ENCODE measurements at regions not wholly inside any gene's neighbourhood (a gene's known extent, or its start where the extent isn't known, plus 50 kb on each side); places are given as distances from the start of the nearest gene placed in this dataset.

DNA sequence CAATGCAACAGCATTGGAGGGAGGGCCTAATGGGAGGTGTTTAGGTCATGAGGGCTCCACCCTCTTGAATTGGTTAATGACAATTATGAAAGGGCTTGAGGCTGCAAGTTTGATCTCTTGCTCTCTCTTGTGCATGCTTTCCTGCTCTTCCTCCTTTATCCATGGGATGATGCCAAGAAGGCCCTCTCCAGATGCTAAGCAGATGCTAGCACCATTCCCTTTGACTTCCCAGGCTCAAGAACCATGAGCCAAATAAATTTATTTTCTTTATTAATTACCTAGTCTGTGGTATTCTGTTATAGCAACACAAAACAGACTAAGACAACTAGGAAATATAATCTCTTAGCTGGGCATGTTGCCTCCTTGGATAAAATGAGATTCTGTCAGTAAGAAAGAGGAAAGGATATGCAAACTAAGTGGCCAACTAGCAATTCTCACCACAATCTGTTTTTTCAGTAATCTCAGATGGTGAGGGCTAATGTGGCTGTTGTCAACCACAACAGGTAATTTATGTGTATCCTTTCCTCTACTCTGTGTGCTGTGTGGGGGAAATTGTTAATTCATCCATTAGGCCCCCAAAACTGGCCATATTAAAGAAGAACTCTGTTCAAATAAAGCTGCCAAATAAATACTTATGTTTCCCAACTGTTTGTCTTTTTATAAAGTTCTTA, 269.1 kb upstream of the CD180 start:
- TF ChIP-seq, protein P1, sequence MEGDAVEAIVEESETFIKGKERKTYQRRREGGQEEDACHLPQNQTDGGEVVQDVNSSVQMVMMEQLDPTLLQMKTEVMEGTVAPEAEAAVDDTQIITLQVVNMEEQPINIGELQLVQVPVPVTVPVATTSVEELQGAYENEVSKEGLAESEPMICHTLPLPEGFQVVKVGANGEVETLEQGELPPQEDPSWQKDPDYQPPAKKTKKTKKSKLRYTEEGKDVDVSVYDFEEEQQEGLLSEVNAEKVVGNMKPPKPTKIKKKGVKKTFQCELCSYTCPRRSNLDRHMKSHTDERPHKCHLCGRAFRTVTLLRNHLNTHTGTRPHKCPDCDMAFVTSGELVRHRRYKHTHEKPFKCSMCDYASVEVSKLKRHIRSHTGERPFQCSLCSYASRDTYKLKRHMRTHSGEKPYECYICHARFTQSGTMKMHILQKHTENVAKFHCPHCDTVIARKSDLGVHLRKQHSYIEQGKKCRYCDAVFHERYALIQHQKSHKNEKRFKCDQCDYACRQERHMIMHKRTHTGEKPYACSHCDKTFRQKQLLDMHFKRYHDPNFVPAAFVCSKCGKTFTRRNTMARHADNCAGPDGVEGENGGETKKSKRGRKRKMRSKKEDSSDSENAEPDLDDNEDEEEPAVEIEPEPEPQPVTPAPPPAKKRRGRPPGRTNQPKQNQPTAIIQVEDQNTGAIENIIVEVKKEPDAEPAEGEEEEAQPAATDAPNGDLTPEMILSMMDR (IDR thresholded peaks at IDR 0.05; ENCODE audit: low read depth, low read length), result no peak
- DNase-seq (ENCODE audit: extremely low read depth, low read depth), result peak; percentile 12

DNA sequence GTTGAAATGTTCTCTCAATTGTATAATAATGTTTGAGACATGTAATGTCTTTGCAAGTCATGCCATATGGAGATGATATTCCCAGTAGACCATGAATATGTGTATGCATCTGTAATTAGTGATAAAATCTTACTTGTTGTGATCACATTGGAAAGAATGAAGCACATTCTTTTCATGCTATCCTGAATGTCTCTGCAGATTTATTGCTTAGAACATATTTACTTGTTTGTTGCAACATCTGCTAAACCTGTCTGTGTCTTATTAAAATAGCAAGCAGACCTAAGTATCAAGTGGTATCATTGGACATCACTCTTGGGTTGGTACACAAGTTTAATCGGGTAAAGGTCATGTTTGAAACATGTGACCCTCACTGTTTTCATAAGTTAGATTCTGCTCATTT, 265.5 kb upstream of the CD180 start:
- TF ChIP-seq, protein P1 (IDR thresholded peaks at IDR 0.05; ENCODE audit: low read depth, low read length), result no peak
- no peak for DNase-seq (ENCODE audit: extremely low read depth, low read depth)

DNA sequence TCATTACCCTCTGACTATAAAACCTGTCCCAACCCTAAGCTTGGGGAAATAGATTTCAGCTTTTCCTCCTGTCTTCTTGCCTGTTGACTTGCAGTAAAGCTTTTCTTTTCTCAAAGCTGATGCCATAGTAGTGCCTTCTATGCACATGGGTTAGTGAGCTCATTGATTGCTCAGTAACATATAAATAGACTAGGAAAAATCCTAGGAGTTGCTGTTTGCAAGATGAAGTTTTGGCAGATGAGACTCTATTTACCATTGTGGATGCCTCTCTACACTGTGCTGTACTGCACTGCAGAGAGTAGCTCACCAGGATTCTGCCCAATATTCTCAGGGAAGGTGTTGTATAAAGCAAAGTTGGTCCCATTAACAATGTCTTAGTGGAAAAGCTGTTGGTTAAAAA, 262.7 kb upstream of the CD180 start:
- no peak for DNase-seq (ENCODE audit: extremely low read depth, low read depth)
- TF ChIP-seq, protein P1 (IDR thresholded peaks at IDR 0.05; ENCODE audit: low read depth, low read length), result no peak

DNA sequence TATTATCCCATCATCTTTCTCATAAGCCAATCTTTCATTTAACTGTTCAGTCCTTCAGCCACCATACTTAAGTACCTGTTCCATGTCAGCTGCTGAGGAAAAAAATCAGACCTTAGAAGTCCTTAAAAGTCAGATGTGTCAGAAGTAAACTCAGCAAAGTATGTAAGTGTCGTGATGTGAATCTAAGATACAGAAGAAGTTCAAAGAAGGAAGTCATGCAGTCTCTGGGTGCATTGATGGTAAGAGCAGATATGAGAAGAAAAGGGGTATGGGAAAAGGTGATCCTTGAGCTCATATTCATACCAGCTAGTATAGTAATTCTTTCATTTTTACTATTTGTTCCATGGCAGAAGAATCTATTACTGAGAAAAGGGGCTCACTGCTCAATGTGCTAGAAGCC, 259.4 kb upstream of the CD180 start:
- TF ChIP-seq, protein P1 (IDR thresholded peaks at IDR 0.05; ENCODE audit: low read depth, low read length), result no peak

DNA sequence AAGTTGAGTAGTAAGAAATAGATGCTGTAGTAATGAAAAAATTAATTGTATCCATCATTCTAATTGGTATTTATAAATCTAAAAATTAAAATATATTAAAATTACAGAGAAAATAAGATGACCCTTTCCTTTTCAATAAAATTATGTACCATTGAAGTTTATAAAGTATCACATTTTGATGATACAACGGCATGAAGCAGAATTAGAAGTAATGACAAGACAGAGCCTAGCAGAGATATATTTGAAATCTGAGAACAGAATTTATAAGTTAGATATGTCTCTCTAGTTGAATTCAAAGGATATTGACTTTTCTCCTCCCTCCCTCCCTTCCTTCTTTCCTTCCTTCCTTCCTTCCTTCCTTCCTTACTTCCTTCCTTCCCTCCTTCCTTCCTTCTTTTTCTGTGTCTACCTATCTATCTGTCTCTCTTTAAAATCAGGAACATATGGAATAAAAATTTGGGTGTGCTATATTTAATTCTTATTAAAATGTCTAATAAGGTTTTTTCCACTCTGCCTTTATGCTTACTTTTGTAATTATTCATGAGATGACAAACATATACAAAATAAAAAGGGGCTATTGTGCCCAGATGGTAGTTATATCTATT, 258.5 kb upstream of the CD180 start:
- TF ChIP-seq, protein P1 (IDR thresholded peaks at IDR 0.05; ENCODE audit: low read depth, low read length), result no peak
- no peak for DNase-seq (ENCODE audit: extremely low read depth, low read depth)

More for the DNA sequence above, 259.4 kb upstream of the CD180 start:
- DNase-seq (ENCODE audit: extremely low read depth, low read depth), result no peak

DNA sequence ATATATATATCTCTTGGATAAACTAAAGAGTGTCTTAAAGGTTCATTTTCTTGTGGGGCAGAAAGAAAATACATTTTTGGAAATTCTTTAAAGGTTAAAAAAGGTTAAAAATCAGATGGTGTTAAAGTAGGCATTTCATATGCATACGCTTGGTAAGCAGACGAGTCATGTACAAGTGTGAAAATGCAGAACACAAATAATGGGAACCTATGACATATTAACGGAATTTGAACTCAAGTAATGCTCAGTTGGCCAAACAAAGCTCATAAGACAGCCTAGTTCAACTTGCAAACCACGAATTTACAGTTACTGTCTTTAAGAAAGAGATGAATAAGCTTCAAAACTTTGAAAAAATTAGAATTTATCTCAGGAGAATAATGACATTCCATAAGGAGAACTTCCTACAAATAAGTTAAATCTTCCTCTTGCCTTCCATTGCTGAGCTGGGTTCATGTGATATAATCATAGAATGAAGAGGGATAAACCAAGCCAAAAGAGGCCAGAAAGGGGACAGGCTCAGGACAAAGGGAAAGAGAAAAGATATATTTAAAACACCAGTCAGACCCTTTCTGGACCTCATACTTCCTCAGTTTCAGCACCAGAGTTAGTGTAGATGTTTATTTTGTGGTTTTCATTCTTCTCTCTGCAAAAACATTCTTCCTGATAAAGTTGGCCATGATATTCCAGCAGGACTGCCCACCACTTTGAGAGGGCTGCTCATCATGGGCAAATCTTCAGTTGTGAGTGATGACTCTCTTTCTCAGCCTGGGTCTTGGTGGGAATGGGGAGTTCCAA, 256.7 kb upstream of the CD180 start:
- TF ChIP-seq, protein P1 (IDR thresholded peaks at IDR 0.05; ENCODE audit: low read depth, low read length), result no peak
- no peak for DNase-seq (ENCODE audit: extremely low read depth, low read depth)

Measured in AG09319 (cell line).